Astrocyte of the spinal cord (primary cell): ENCODE measurements at regions not wholly inside any gene's neighbourhood (a gene's known extent, or its start where the extent isn't known, plus 50 kb on each side); places are given as distances from the start of the nearest gene placed in this dataset.

Experiments
- DNase-seq: peaks from one replicate; pipeline ENCODE4 v3.0.0; 2011; ENCODE audit warnings: low read depth, low spot score
- H3K4me3 ChIP-seq: 2 replicates; pipeline ENCODE4 v1.5.1; 2011; ENCODE audit warnings: low read depth, mild to moderate bottlenecking, low read length, moderate library complexity
- CTCF ChIP-seq: IDR thresholded peaks from 2 replicates; pipeline ENCODE4 v1.5.1; 2012; ENCODE audit warnings: low read depth, mild to moderate bottlenecking, low read length, inconsistent platforms
- in situ Hi-C: cut with HindIII; loops from 2 replicates; pipeline ENCODE4 v1.10.0; 2017; ENCODE audit warnings: low sequenced_read_pairs

- H3K4me3 ChIP-seq: no peak overlapping the region
- in situ Hi-C loops: no loop called here
- DNase-seq: peak; percentile 38
- TF ChIP-seq CTCF: no peak
Measured at GRCh38 chr20:7770578-7770977, 169.7 kb downstream of the HAO1 start.

GRCh38 chr20:7772371-7772770 lies 167.9 kb downstream of the HAO1 start:
- no peak overlapping the region for H3K4me3 ChIP-seq
- DNase-seq: peak; percentile 42
- in situ Hi-C loops: no loop called here
- no peak for TF ChIP-seq CTCF

- in situ Hi-C loops: no loop called here
- no peak overlapping the region for H3K4me3 ChIP-seq
- DNase-seq: no peak
- no peak for TF ChIP-seq CTCF
Measured at GRCh38 chr20:7773511-7773910, 166.7 kb downstream of the HAO1 start.

- in situ Hi-C loops: no loop called here
- peak; percentile 73 for DNase-seq
- H3K4me3 ChIP-seq: no peak overlapping the region
- TF ChIP-seq CTCF: no peak
Measured at GRCh38 chr20:7775072-7775471, 165.2 kb downstream of the HAO1 start.

GRCh38 chr20:7776148-7776547 lies 164.1 kb downstream of the HAO1 start:
- TF ChIP-seq CTCF: no peak
- in situ Hi-C loops: no loop called here
- H3K4me3 ChIP-seq: no peak overlapping the region
- DNase-seq: no peak

- peak; percentile 54 for DNase-seq
- no peak overlapping the region for H3K4me3 ChIP-seq
- TF ChIP-seq CTCF: no peak
- in situ Hi-C loops: no loop called here
Measured at GRCh38 chr20:7790189-7790588, 150.1 kb downstream of the HAO1 start.
